Natural killer cell (primary cell): ENCODE measurements at regions not wholly inside any gene's neighbourhood (a gene's known extent, or its start where the extent isn't known, plus 50 kb on each side); places are given as distances from the start of the nearest gene placed in this dataset.

Source experiments
- ATAC-seq, 3 donors: fragments of 150-1000 bp in 2 of 3; fragments of 200-7000 bp in 1 of 3; cut with Tn5 transposase; 1 replicate in 1 of 3; 2 replicates in 2 of 3; pipeline ENCODE4 v1.10.0; 2021; ENCODE audit warnings: mild to moderate bottlenecking in 2 of 3, moderate library complexity in 2 of 3
- DNase-seq, 2 donors: peaks; one replicate each; pipeline versions ENCODE4 v3.0.0 to v3.0.0-alpha.2; 2013 to 2021; ENCODE audit warnings: mixed read lengths in 1 of 2
- H3K27ac ChIP-seq: one replicate; pipeline ENCODE4 v1.5.1; 2013; ENCODE audit warnings: mild to moderate bottlenecking, low read length
- H3K27me3 ChIP-seq: one replicate; pipeline ENCODE4 v1.6.1; 2013; ENCODE audit warnings: low read length; ENCODE audit not compliant: control insufficient read depth, insufficient read depth
- H3K36me3 ChIP-seq: one replicate; pipeline ENCODE4 v1.6.1; 2013; ENCODE audit warnings: low read length; ENCODE audit not compliant: control insufficient read depth, insufficient read depth
- H3K4me1 ChIP-seq: one replicate; pipeline ENCODE4 v1.6.1; 2013; ENCODE audit warnings: low read length; ENCODE audit not compliant: control insufficient read depth, insufficient read depth
- H3K4me3 ChIP-seq: one replicate; pipeline ENCODE4 v1.5.1; 2013; ENCODE audit warnings: low read length
- H3K9me3 ChIP-seq: one replicate; pipeline ENCODE4 v1.6.1; 2013; ENCODE audit warnings: low read length; ENCODE audit not compliant: control insufficient read depth, insufficient read depth
- H3K27ac Mint-ChIP-seq, 2 donors: one replicate each; pipeline ENCODE4 v1.8.0; 2022; ENCODE audit warnings: mild to moderate bottlenecking in 2 of 2, mixed read lengths in 2 of 2, moderate library complexity in 1 of 2
- H3K27me3 Mint-ChIP-seq, 2 donors: one replicate each; pipeline ENCODE4 v1.8.0; 2022; ENCODE audit warnings: low read depth in 2 of 2, mixed read lengths in 2 of 2
- H3K36me3 Mint-ChIP-seq: one replicate; pipeline ENCODE4 v1.8.0; 2022; ENCODE audit warnings: mixed read lengths
- H3K4me1 Mint-ChIP-seq, 2 donors: one replicate each; pipeline ENCODE4 v1.8.0; 2022; ENCODE audit warnings: mixed read lengths in 2 of 2
- H3K4me3 Mint-ChIP-seq: one replicate; pipeline ENCODE4 v1.8.0; 2022; ENCODE audit warnings: mild to moderate bottlenecking, moderate library complexity, mixed read lengths
- H3K9me3 Mint-ChIP-seq, 2 donors: one replicate each; pipeline ENCODE4 v1.8.0; 2022; ENCODE audit warnings: mixed read lengths in 2 of 2
- WGBS: methylation state at CpG from one replicate; pipeline ENCODE4 v1.1.7; 2013; ENCODE audit warnings: missing lambda C conversion rate; ENCODE audit not compliant: insufficient coverage; 5-methylcytosine and 5-hydroxymethylcytosine counted together
- intact Hi-C: fragments of 100-400 bp; cut with micrococcal nuclease; formaldehyde crosslinking; loops from one replicate; pipeline ENCODE4 v1.14.2; 2022
- TF ChIP-seq, protein P1 (sequence below): fragments of 200-600 bp; IDR thresholded peaks from one replicate; pipeline ENCODE4 v1.8.0; 2022; ENCODE audit warnings: antibody characterized with exemption

DNA sequence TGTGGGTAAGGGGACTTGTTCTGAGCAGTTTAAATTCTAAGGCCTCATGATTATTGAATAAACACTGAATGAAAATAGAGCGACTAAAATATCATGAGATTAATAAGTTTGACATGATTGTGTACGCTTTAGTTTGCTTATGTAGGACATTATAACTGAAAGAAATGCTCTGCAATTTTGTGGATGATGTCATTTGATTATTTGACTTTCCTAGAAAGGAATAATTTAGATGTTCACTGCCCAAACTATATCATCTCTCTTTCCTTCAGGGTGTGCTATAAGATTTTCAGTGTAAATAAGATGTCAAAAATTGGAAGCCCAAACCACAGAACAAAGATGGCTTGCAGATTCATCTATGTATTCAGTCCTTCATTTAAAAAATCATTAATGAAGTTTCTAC is 115.7 kb upstream of the MTAP start:
- no peaks in the 10 kb centered on the region for H3K9me3 ChIP-seq
- Mint-ChIP-seq H3K27ac (no peak overlapping the region), H3K4me3 (no peak overlapping the region), H3K4me1 (no peaks in the 10 kb centered on the region), H3K36me3 (no peaks in the 10 kb centered on the region), H3K27me3 (peaks cover 4 to 13% of the 10 kb centered on the region in 2 donors), H3K9me3 (no peaks in the 10 kb centered on the region)
- WGBS = 93% methylated on average over 2 of the region's 2 CpGs
- TF ChIP-seq, protein P1, sequence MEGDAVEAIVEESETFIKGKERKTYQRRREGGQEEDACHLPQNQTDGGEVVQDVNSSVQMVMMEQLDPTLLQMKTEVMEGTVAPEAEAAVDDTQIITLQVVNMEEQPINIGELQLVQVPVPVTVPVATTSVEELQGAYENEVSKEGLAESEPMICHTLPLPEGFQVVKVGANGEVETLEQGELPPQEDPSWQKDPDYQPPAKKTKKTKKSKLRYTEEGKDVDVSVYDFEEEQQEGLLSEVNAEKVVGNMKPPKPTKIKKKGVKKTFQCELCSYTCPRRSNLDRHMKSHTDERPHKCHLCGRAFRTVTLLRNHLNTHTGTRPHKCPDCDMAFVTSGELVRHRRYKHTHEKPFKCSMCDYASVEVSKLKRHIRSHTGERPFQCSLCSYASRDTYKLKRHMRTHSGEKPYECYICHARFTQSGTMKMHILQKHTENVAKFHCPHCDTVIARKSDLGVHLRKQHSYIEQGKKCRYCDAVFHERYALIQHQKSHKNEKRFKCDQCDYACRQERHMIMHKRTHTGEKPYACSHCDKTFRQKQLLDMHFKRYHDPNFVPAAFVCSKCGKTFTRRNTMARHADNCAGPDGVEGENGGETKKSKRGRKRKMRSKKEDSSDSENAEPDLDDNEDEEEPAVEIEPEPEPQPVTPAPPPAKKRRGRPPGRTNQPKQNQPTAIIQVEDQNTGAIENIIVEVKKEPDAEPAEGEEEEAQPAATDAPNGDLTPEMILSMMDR = no peak
- H3K36me3 ChIP-seq = no peaks in the 10 kb centered on the region
- H3K27ac ChIP-seq = no peak overlapping the region
- peaks cover 3% of the 10 kb centered on the region for H3K27me3 ChIP-seq
- intact Hi-C loops = no loop called here
- ATAC-seq = no peak
- no peak overlapping the region for H3K4me3 ChIP-seq
- no peaks in the 10 kb centered on the region for H3K4me1 ChIP-seq
- no peak for DNase-seq

DNA sequence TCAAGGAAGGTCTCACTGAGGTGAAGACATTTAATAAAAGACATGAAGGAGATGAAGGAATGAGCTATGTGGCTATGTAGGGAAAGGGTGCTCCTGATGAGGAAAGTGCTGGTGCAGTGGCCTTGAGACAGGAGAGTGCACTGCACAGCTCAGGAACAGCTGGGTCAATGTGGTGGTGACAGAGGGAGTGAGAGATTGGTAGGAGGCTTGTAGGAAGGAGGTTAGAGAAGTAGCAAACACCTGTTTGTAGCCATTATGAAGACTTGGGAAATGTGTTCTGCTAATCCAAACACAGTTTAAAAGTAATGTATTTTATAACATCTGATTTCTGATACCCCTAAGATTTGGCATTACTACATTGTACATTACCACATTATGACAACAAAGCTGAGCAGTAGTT is 115.1 kb upstream of the MTAP start:
- Histone ChIP-seq H3K4me1 (no peaks in the 10 kb centered on the region), H3K36me3 (no peaks in the 10 kb centered on the region), H3K27ac (no peak overlapping the region), H3K4me3 (no peak overlapping the region), H3K9me3 (no peaks in the 10 kb centered on the region), H3K27me3 (peaks cover 3% of the 10 kb centered on the region)
- no peaks in the 10 kb centered on the region for H3K9me3 Mint-ChIP-seq
- intact Hi-C loops = no loop called here
- DNase-seq (no peak), ATAC-seq (no peak)
- H3K27ac Mint-ChIP-seq = no peak overlapping the region
- peaks cover 9 to 19% of the 10 kb centered on the region in 2 donors for H3K27me3 Mint-ChIP-seq
- no peaks in the 10 kb centered on the region for H3K36me3 Mint-ChIP-seq
- H3K4me1 Mint-ChIP-seq = no peaks in the 10 kb centered on the region
- TF ChIP-seq, protein P1 = no peak
- no peak overlapping the region for H3K4me3 Mint-ChIP-seq

DNA sequence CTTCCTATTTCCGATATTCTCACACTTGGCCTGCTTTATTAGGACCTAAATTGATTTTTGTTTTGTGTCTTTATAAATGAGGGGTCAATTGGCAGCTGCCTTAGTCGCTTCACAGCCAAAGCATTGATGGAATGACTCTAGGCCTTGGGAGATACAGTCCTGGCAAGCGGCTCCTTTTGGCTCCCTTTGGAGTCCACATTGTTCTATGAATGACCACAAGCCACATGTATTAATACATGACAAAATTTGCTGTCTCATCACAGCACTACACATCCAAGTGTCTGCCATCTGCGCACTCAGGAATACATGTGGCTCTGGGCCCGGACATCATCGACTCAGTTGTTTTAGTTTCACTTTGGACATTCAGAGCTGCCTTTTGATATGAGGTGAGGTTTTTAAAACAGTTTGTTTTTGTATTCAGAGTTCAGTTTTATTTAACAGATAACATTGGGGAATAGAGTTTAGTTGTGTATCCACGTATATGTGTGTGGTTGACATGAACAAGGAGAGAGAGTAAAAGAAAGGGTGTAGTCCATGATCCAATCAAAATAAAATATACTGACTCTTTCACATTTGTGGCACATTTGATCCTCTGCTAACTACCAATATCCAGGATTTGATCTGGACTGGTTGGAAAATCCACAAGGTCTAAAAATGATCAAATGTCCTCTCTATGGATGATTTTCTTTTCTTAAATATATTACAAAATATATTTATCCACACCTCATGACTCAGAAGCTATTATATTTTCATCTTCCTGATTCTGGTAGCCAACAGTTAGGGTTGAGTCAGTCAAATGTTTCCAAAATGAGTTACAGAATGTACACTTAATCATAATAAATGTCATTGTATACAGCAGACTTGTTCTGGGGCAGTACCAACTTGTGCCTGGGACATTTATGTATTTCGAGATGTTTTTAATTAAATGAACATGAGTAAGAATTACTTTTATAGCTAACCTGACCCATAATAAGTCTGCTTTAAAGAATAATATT is 114.0 kb upstream of the MTAP start:
- peaks cover 3% of the 10 kb centered on the region for H3K27me3 ChIP-seq
- Mint-ChIP-seq H3K27me3 (peaks cover 16 to 29% of the 10 kb centered on the region in 2 donors), H3K4me1 (no peaks in the 10 kb centered on the region), H3K9me3 (no peaks in the 10 kb centered on the region), H3K27ac (no peak overlapping the region), H3K4me3 (no peak overlapping the region), H3K36me3 (no peaks in the 10 kb centered on the region)
- no peaks in the 10 kb centered on the region for H3K4me1 ChIP-seq
- no peaks in the 10 kb centered on the region for H3K36me3 ChIP-seq
- no peak overlapping the region for H3K4me3 ChIP-seq
- ATAC-seq = no peak
- no peak overlapping the region for H3K27ac ChIP-seq
- intact Hi-C loops = no loop called here
- TF ChIP-seq, protein P1 = no peak
- WGBS = 88% methylated on average over 6 of the region's 8 CpGs
- H3K9me3 ChIP-seq = no peaks in the 10 kb centered on the region
- DNase-seq = no peak
